ENCODE measurements at regions not wholly inside any gene's neighbourhood (a gene's known extent, or its start where the extent isn't known, plus 50 kb on each side); places are given as distances from the start of the nearest gene placed in this dataset.

- Histone ChIP-seq H3K36me3 (no peaks in the 10 kb centered on the region), H3K4me3 (no peak overlapping the region), H3K9me3 (no peaks in the 10 kb centered on the region), H3K27ac (peak overlapping the region in 3 of 4 donors; percentile 10 to 52 (median 25)), H3K4me1 (peaks cover 0 to 8% (median 0%) of the 10 kb centered on the region in 4 donors), H3K27me3 (no peaks in the 10 kb centered on the region)
- DNase-seq: no peak
- TF ChIP-seq CTCF (IDR thresholded peaks at IDR 0.05) (no peak), POLR2A (IDR thresholded peaks at IDR 0.05) (no peak)
Observed at GRCh38 chr14:101409006-101409543, 152.2 kb upstream of the DIO3 start.

GRCh38 chr14:101410126-101410525 lies 151.2 kb upstream of the DIO3 start:
- DNase-seq: no peak
- H3K27ac ChIP-seq: no peak overlapping the region
- peaks cover 0 to 8% (median 0%) of the 10 kb centered on the region in 4 donors for H3K4me1 ChIP-seq
- H3K9me3 ChIP-seq: no peaks in the 10 kb centered on the region
- no peak for TF ChIP-seq POLR2A (IDR thresholded peaks at IDR 0.05)
- no peak for TF ChIP-seq CTCF (IDR thresholded peaks at IDR 0.05)
- no peaks in the 10 kb centered on the region for H3K27me3 ChIP-seq
- H3K4me3 ChIP-seq: no peak overlapping the region
- H3K36me3 ChIP-seq: no peaks in the 10 kb centered on the region

- H3K27ac ChIP-seq: no peak overlapping the region
- H3K4me1 ChIP-seq: peaks cover 0 to 8% (median 0%) of the 10 kb centered on the region in 4 donors
- no peaks in the 10 kb centered on the region for H3K9me3 ChIP-seq
- no peaks in the 10 kb centered on the region for H3K36me3 ChIP-seq
- no peak for TF ChIP-seq CTCF (IDR thresholded peaks at IDR 0.05)
- no peak for TF ChIP-seq POLR2A (IDR thresholded peaks at IDR 0.05)
- H3K4me3 ChIP-seq: no peak overlapping the region
- DNase-seq: no peak
- no peaks in the 10 kb centered on the region for H3K27me3 ChIP-seq
Observed at GRCh38 chr14:101411151-101411550, 150.1 kb upstream of the DIO3 start.

GRCh38 chr14:101411779-101412178 lies 149.5 kb upstream of the DIO3 start:
- Histone ChIP-seq H3K36me3 (no peaks in the 10 kb centered on the region), H3K4me3 (no peak overlapping the region), H3K27ac (no peak overlapping the region), H3K9me3 (no peaks in the 10 kb centered on the region), H3K27me3 (no peaks in the 10 kb centered on the region), H3K4me1 (peaks cover 0 to 8% (median 0%) of the 10 kb centered on the region in 4 donors)
- TF ChIP-seq CTCF (IDR thresholded peaks at IDR 0.05) (no peak), POLR2A (IDR thresholded peaks at IDR 0.05) (no peak)
- no peak for DNase-seq

- DNase-seq: no peak
- no peak overlapping the region for H3K27ac ChIP-seq
Observed at GRCh38 chr14:101412739-101413138, 148.6 kb upstream of the DIO3 start.

More at GRCh38 chr14:101412739-101413138, 148.6 kb upstream of the DIO3 start:
- H3K27me3 ChIP-seq: no peaks in the 10 kb centered on the region
- no peaks in the 10 kb centered on the region for H3K36me3 ChIP-seq
- H3K4me3 ChIP-seq: no peak overlapping the region
- peaks cover 0 to 6% (median 0%) of the 10 kb centered on the region in 4 donors for H3K4me1 ChIP-seq
- TF ChIP-seq CTCF (IDR thresholded peaks at IDR 0.05) (no peak), POLR2A (IDR thresholded peaks at IDR 0.05) (no peak)
- no peaks in the 10 kb centered on the region for H3K9me3 ChIP-seq
